ENCODE measurements at regions not wholly inside any gene's neighbourhood (a gene's known extent, or its start where the extent isn't known, plus 50 kb on each side); places are given as distances from the start of the nearest gene placed in this dataset.
"Not testable (repeated sequence)": the region's sequence is repeated elsewhere in the genome, so short reads cannot be mapped to it uniquely, and the experiment has no call there.

DNA sequence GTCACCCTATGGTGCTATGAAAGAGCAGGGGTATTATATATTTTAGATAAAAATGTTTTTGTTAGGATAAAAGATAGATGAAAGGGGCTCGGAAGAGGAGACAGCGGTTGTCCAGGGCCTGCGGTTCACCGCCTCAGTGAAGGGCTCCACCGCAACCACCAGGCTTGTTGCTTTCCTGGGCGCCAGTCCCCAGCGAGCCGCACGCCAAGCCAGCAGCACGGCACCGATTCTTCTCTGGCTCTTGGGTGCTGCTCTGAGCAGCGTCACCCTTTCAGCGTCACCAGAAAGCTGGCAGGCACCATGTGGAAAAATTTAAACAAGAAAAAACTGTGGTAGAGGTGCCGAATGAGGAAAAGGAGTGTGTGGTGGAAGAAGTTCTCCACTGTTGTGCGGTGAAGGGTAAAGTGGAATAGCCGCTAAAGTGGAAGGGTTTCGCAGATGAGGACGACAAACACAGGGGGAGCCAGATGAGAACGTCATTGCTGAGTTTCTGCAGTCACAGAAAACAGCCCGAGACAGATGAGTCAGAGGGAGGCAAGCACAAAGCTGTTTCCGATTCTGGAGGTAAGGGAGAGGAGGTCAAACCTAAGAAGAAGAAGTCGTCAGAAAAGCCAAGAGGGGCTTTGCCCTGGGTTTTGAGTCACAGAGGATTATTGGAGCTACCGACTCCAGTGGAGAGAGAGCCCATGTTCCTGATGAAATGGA lies 569.2 kb downstream of the ZBBX start:
- DNase-seq: no peak

DNA sequence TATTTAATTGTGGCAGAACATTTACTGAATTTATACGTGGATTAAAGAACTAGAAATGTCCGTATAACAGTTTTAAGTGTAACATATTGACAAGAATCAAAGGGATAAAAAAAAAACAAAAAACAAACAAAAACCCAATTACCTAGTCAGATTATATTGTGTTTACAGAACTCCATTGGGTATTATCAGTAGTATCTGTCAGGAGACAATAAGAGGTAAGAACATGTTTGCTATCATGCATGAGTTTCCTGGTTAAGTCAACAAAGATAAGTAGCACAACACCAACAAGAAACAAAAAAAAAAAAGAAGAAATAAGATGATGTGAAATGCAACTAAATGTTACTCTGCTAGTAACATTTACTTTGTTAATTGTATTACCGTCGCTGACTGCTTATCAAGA lies 570.6 kb downstream of the ZBBX start:
- DNase-seq: no peak

GRCh38 chr3:166788936-166789335 lies 591.2 kb downstream of the ZBBX start:
- no peak for DNase-seq

GRCh38 chr3:166785876-166786275 lies 594.2 kb downstream of the ZBBX start:
- DNase-seq: no peak

DNA sequence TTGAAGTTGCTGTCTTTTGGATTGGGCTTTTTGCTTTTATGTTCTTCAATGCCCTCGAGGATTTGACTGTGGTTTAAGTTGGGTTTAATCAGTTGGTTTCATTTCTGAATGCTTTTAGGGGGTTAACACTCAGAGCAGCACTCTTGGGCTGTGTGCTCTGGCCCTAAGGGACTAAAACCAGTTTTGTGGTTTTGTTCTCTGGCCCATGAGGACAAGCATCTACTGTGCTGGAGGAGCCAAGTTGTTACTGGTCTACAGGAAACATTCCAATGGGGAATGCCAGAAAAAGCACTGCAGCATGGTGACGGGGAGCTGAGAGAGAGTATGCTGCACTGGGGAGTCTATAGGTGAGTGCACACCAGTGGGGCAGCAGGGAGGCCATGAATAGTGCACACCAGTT lies 596.9 kb downstream of the ZBBX start:
- DNase-seq: no peak

DNA sequence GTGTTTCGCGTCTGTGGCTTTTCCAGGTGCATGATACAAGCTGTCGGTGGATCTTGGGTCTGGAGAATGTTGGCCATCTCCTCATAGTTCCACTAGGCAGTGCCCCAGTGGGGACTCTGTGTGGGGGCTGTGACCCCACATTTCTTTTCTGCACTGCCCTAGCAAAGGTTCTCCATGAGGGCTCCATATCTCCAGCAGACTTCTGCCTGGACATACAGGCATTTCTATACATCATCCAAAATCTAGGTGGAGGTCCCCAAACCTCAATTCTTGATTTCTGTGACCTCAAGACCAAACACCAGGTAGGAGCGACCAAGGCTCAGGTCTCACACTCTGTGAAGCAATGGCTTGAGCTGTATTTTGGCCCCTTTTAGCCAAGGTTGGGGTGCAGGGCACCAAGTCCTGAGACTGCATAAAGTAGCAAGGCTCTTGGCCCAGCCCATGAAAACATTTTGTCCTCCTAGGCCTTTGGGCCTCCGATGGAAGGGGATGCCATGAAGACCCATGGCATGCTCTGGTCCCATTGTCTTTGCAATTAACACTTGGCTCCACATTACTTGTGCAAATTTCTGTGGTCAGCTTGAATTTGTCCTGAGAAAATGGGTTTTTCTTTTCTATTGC lies 615.3 kb downstream of the ZBBX start:
- DNase-seq: no peak

DNA sequence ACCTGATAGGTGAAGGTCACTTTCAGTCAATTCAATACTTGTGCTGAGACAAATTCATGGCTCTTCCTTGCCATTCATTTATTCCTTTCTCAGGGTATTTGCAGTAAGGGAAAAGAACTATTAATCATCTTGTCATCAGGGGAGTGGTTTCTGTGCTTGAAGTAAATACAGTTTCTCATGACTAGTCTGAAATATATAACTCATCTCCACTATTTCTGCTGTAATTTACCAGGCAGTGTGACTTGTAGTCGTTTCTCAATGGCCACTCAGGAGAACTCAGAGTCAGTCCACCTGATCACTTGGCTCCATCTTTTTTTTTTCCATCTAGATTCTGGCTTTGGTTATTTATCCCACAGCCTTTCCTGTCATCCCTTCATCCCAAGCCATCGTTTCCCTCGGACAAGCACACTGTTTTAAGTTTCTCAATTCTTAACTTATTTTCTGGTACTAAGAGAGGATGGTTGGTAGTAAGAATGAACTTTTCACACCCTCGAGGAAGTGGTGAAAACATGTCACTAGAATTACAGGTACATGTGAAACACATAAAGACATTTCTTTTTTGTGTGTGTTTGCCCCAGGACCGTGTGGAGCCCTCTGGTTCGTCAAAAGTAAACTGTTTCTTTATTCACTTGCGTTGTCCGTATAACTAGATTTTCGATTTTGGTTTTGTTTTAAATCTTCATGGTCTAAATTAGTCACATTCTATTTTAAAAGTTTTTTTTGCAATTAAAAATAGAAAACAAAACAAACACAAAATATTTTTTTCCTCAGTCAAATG lies 620.2 kb downstream of the ZBBX start:
- no peak for DNase-seq

GRCh38 chr3:166752214-166752613 lies 627.9 kb downstream of the ZBBX start:
- no peak for DNase-seq

- no peak for DNase-seq
These were observed 636.5 kb downstream of the ZBBX start for GRCh38 chr3:166743481-166744134.

- no peak for DNase-seq
These were observed 645.4 kb downstream of the ZBBX start for GRCh38 chr3:166734734-166735133.

DNA sequence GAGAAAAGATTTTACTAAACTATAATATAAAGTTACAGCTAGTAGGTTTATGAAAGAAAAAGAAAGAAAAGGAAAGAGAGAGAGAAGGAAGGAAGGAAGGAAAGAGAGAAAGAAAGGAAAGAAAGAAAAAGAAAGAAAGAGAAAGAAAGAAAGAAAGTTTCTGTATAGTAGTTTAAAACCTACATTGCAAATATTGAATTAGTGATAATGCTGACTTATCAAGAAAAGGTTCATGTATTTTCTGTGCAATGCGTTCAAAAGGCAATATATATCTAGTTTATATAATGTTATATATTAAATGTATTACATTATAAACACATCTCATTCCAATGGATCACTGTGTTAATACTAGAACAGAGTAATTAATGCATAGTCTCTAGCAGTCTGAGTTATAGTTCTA lies 648.4 kb downstream of the ZBBX start:
- no peak for DNase-seq

- DNase-seq: no peak
These were observed 658.6 kb downstream of the ZBBX start for GRCh38 chr3:166721466-166721865.

DNA sequence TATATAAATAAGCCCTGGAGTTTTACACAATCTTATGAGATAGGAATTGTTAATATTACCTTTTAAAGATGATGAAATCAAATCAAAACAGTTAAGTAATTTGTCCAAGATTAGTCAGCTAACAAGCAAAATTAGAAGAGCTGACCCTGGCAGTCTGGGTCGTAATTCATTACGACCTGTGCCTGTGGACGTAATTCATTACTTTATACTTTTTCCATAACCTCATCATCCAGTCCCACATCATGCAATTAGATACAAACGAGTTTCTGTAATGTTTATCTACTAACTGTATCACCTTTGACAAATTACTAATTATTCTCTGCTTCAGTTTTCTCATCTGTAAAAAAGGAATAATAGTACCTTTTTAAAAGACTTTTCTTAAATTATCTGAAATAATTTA lies 665.9 kb downstream of the ZBBX start:
- no peak for DNase-seq

DNA sequence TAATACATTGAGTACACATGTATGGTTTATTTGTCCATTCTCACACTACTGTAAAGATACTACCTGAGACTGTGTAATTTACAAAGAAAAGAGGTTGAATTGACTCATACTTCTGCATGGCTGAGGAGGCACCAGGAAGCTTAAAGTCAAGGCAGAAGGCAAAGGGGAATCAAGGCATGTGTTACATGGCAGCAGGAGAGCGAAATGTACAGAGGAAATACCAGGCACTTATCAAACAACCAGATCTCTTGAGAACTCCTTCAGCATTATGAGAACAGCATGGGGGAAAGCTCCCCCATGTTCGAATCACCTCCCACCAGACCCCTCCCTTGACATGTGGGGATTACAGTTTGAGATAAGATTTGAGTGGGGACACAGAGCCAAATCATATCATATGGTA lies 666.3 kb downstream of the ZBBX start:
- DNase-seq: no peak

- no peak for DNase-seq
These were observed 674.0 kb downstream of the ZBBX start for GRCh38 chr3:166706094-166706493.

- DNase-seq: no peak
These were observed 682.6 kb downstream of the ZBBX start for GRCh38 chr3:166697495-166697894.

DNA sequence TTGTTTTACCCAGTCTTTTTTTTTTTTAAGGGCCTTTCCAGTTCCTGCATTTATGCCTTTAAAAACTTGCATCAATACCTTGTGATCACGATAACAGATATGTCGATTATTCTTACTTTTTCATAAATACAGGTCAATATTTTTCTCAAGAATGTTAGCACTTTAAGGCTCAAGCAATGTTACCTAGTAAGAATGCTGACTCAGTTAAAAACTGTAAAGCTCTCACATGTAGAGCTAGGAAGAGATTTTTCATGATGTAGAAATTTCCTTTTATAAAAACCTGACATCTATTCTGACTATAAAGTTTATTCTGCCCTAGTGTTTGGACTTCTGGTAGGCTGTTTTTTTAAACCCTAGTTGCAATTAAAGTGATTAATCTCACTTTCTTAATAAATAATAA lies 684.0 kb downstream of the ZBBX start:
- DNase-seq: no peak

- DNase-seq: no peak
These were observed 691.4 kb downstream of the ZBBX start for GRCh38 chr3:166688665-166689064.

DNA sequence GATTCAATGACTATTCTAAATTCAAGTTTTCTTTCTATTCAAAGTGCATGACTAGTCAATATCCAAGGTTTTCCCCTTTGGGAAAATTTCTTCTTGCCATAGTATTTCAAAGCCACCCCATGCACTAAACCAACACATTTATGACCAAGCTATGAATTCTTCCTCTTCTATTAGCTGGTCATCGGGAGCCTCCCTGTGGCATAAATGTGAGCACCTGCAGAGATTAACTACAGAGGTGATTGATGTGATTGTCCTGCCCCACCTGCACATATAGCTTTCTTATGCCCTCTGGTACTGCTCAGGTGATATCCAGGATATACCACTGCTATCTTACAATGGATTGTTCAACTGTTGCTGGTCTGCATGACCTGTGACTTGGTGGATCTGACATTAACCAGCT lies 694.9 kb downstream of the ZBBX start:
- no peak for DNase-seq

- DNase-seq: not testable (repeated sequence)
These were observed 696.0 kb downstream of the ZBBX start for GRCh38 chr3:166684077-166684476.

DNA sequence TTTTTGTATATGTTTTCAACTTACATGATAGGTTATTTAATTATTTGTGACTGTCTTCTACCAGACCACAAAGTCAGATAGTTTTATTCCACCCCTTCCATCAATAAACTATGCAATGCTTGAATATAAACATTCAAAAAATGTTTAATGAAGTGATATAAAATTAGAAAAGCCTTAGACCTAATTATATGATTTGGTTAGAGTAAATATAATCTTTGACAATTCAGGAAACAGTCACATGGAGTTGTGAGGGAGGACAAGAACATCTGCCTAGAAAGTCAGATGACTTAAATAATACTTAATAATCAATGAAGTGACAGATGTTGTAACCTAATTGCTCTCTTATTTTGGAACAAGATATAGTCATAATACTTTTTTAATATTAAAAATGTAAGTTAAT lies 710.3 kb downstream of the ZBBX start:
- no peak for DNase-seq

- no peak for DNase-seq
These were observed 716.9 kb downstream of the ZBBX start for GRCh38 chr3:166663194-166663593.

DNA sequence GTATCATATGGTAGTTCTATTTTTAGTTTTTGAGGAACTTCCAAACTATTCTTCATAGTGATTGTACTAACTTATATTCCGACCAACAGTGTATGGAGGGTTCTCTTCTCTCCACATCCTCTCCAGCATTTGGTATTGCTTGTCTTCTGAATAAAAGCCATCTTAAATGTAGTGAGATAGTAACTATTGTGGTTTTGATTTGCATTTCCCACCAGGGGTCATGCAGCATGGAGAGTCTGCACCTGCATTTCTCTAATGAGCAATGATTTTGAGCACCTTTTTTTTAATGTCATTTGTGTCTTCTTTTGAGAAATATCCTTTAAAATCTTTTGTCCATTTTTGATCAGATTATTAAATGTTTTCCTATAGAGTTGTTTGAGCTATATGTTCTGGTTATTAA lies 718.5 kb downstream of the ZBBX start:
- no peak for DNase-seq

- DNase-seq: no peak
These were observed 719.1 kb downstream of the ZBBX start for GRCh38 chr3:166660962-166661361.
